ENCODE measurements at regions not wholly inside any gene's neighbourhood (a gene's known extent, or its start where the extent isn't known, plus 50 kb on each side); places are given as distances from the start of the nearest gene placed in this dataset.

DNA sequence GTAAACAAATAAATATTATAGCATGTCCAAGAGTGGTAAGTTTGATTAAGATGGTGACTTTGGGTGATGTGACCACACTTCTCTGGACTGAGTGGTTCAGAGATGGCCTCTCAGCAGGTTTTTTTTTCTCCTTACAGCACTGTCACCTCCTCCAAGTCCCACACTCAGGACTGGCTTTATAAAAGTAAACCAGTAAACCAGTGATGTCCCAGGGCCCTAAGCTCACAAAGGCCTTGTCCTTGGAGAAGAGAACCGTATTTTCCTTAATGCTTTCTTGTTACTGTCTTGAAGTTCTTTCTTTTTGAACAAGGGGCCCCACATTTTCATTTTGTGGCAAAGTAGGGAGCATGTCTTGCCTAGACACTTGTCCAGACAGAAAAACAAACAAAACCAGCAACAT, 274.0 kb downstream of the MYCN start:
- dilution Hi-C loops (cut with HindIII; ENCODE audit: low sequenced_read_pairs, unreplicated experiment) (no loop called here), in situ Hi-C loops (cut with MboI; ENCODE audit: low sequenced_read_pairs) (no loop called here), intact Hi-C loops (cut with micrococcal nuclease) (no loop called here)
- Histone ChIP-seq H3K9me3 (ENCODE audit: control insufficient read depth, insufficient read depth, low read length) (peaks cover 20% of the 10 kb centered on the region), H3K18ac (ENCODE audit: low read depth, low read length) (no peak overlapping the region), H4K20me1 (ENCODE audit: insufficient read depth, low read length) (no peaks in the 10 kb centered on the region), H3K79me1 (ENCODE audit: low read depth in 1 of 2, low read length in 2 of 2) (no peaks in the 10 kb centered on the region), H2BK15ac (ENCODE audit: low read depth, low read length) (no peak overlapping the region), H2BK120ac (ENCODE audit: low read depth, low read length) (no peak overlapping the region), H4K8ac (ENCODE audit: low read depth in 2 of 2, low read length in 2 of 2) (no peak overlapping the region), H2AFZ (replicated peaks; ENCODE audit: low read length, poor library complexity) (no peak overlapping the region), H3K14ac (replicated peaks; ENCODE audit: low read depth, low read length) (no peak overlapping the region), H2AK9ac (replicated peaks; ENCODE audit: low read depth, low read length, poor library complexity) (no peak overlapping the region), H3K27ac (ENCODE audit: insufficient read depth, low read length) (no peak overlapping the region), H3K9me1 (ENCODE audit: insufficient read depth, low read length) (no peaks in the 10 kb centered on the region), H3K27me3 (ENCODE audit: control insufficient read depth, insufficient read depth, low read length) (no peaks in the 10 kb centered on the region), H4K91ac (ENCODE audit: insufficient read depth, low read depth, low read length) (no peak overlapping the region), H3K4ac (ENCODE audit: low read depth, low read length) (no peak overlapping the region), H3K36me3 (ENCODE audit: control insufficient read depth, insufficient read depth, low read length) (no peaks in the 10 kb centered on the region), H4K5ac (ENCODE audit: low read depth, low read length) (no peak overlapping the region), H3K4me3 (ENCODE audit: insufficient read depth, low read depth, low read length) (no peak overlapping the region), H3K4me2 (ENCODE audit: low read depth, low read length) (no peak overlapping the region), H3K56ac (ENCODE audit: extremely low read depth, insufficient read depth, low read length) (no peak overlapping the region), H3K9ac (ENCODE audit: low read depth, low read length) (no peak overlapping the region), H2BK5ac (ENCODE audit: low read depth, low read length, poor library complexity, severe bottlenecking) (no peak overlapping the region), H3K4me1 (ENCODE audit: control insufficient read depth, insufficient read depth, low read length) (no peaks in the 10 kb centered on the region), H3K23ac (ENCODE audit: low read depth, low read length) (no peak overlapping the region), H2AK5ac (ENCODE audit: low read depth, low read length) (no peak overlapping the region), H2BK20ac (ENCODE audit: low read depth, low read length) (no peak overlapping the region)
- TF ChIP-seq MAFK (IDR thresholded peaks at IDR 0.05; ENCODE audit: low read depth, low read length), result no peak
- no peak for TF ChIP-seq POLR2A (IDR thresholded peaks at IDR 0.05; ENCODE audit: low read depth, low read length)
- no peak for TF ChIP-seq NFE2L2 (IDR thresholded peaks at IDR 0.05; ENCODE audit: low read depth, low read length)
- no peak for TF ChIP-seq RAD21 (IDR thresholded peaks at IDR 0.05; ENCODE audit: low read length)
- TF ChIP-seq BHLHE40 (IDR thresholded peaks at IDR 0.05; ENCODE audit: low read depth, low read length), result no peak
- TF ChIP-seq SMC3 (IDR thresholded peaks at IDR 0.05; ENCODE audit: low read depth, low read length), result no peak
- no peak for TF ChIP-seq CHD1 (IDR thresholded peaks at IDR 0.05; ENCODE audit: low read depth, low read length)
- TF ChIP-seq, protein P1, sequence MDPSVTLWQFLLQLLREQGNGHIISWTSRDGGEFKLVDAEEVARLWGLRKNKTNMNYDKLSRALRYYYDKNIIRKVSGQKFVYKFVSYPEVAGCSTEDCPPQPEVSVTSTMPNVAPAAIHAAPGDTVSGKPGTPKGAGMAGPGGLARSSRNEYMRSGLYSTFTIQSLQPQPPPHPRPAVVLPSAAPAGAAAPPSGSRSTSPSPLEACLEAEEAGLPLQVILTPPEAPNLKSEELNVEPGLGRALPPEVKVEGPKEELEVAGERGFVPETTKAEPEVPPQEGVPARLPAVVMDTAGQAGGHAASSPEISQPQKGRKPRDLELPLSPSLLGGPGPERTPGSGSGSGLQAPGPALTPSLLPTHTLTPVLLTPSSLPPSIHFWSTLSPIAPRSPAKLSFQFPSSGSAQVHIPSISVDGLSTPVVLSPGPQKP (IDR thresholded peaks at IDR 0.05; ENCODE audit: borderline replicate concordance, low read depth, low read length), result no peak
- no peak for TF ChIP-seq MXI1 (IDR thresholded peaks at IDR 0.05; ENCODE audit: borderline replicate concordance, low read depth, low read length)
- BruUV-seq (replicated peaks), result no TSS peak
- CTCF ChIA-PET, result no interaction called here
- ATAC-seq (ENCODE audit: low read depth) (no peak), DNase-seq (no peak)
- WGBS, 2 experiments (ENCODE audit: extremely low coverage in 2 of 2, insufficient read length in 1 of 2), result no CpG with 5 or more reads among the region's 1 CpG
- POLR2A ChIA-PET (ENCODE audit: unreplicated experiment), result no interaction called here

All from IMR-90 (cell line).